GM12864 (cell line): ENCODE measurements at regions not wholly inside any gene's neighbourhood (a gene's known extent, or its start where the extent isn't known, plus 50 kb on each side); places are given as distances from the start of the nearest gene placed in this dataset.

Experiments used
- DNase-seq: peaks from one replicate; pipeline ENCODE4 v3.0.0-alpha.2; 2011; ENCODE audit warnings: low read depth
- H3K4me3 ChIP-seq: 2 replicates; pipeline ENCODE4 v1.5.1; 2011; ENCODE audit warnings: mild to moderate bottlenecking, low read depth, low read length, control low read depth
- CTCF ChIP-seq: IDR thresholded peaks from 2 replicates; pipeline ENCODE4 v1.5.1; 2011; ENCODE audit warnings: low read depth, mild to moderate bottlenecking, moderate library complexity, low read length, control low read depth, inconsistent platforms; ENCODE audit errors: missing control alignments

GRCh38 chr5:96054311-96055030 is 92.8 kb upstream of the ELL2 start:
- TF ChIP-seq CTCF = no peak
- no peak overlapping the region for H3K4me3 ChIP-seq
- DNase-seq = no peak

- H3K4me3 ChIP-seq = no peak overlapping the region
- no peak for TF ChIP-seq CTCF
- no peak for DNase-seq
These were observed 91.5 kb upstream of the ELL2 start for GRCh38 chr5:96053063-96053735.

GRCh38 chr5:96052374-96052773 is 90.7 kb upstream of the ELL2 start:
- no peak overlapping the region for H3K4me3 ChIP-seq
- TF ChIP-seq CTCF = no peak
- DNase-seq = no peak

- TF ChIP-seq CTCF = no peak
- no peak for DNase-seq
- no peak overlapping the region for H3K4me3 ChIP-seq
These were observed 89.8 kb upstream of the ELL2 start for GRCh38 chr5:96051401-96051830.

GRCh38 chr5:96050273-96050880 is 88.7 kb upstream of the ELL2 start:
- DNase-seq = no peak
- no peak for TF ChIP-seq CTCF

GRCh38 chr5:96049398-96050272 is 88.0 kb upstream of the ELL2 start:
- no peak overlapping the region for H3K4me3 ChIP-seq
- no peak for TF ChIP-seq CTCF
- no peak for DNase-seq

More at GRCh38 chr5:96050273-96050880, 88.7 kb upstream of the ELL2 start:
- no peak overlapping the region for H3K4me3 ChIP-seq
